IMR-90 (cell line): ENCODE measurements at regions not wholly inside any gene's neighbourhood (a gene's known extent, or its start where the extent isn't known, plus 50 kb on each side); places are given as distances from the start of the nearest gene placed in this dataset.

Source experiments
- CEBPB ChIP-seq: IDR thresholded peaks from 2 replicates; pipeline ENCODE4 v1.6.1; 2012; ENCODE audit warnings: low read depth, low read length, improper control_type of control experiment
- CHD1 ChIP-seq: IDR thresholded peaks from 2 replicates; pipeline ENCODE4 v1.6.1; 2012; ENCODE audit warnings: low read depth, low read length, improper control_type of control experiment
- MAFK ChIP-seq: IDR thresholded peaks from 2 replicates; pipeline ENCODE4 v1.6.1; 2012; ENCODE audit warnings: low read depth, low read length, improper control_type of control experiment
- MAZ ChIP-seq: IDR thresholded peaks from 2 replicates; pipeline ENCODE4 v1.6.1; 2012; ENCODE audit warnings: low read depth, mild to moderate bottlenecking, low read length, improper control_type of control experiment, moderate library complexity, borderline replicate concordance
- NFE2L2 ChIP-seq: fragments of 150-350 bp; IDR thresholded peaks from 2 replicates; pipeline ENCODE4 v1.6.1; 2016; ENCODE audit warnings: low read depth, mild to moderate bottlenecking, low read length
- POLR2A ChIP-seq: IDR thresholded peaks from 2 replicates; pipeline ENCODE4 v1.6.1; 2012; ENCODE audit warnings: mild to moderate bottlenecking, low read depth, low read length
- RAD21 ChIP-seq: IDR thresholded peaks from 2 replicates; pipeline ENCODE4 v1.6.1; 2012; ENCODE audit warnings: low read length, improper control_type of control experiment
- RFX5 ChIP-seq: IDR thresholded peaks from 2 replicates; pipeline ENCODE4 v1.8.0; 2012; ENCODE audit warnings: low read depth, mild to moderate bottlenecking, low read length, moderate library complexity
- SMC3 ChIP-seq: fragments of 150-350 bp; IDR thresholded peaks from 2 replicates; pipeline ENCODE4 v1.6.1; 2016; ENCODE audit warnings: low read depth, mild to moderate bottlenecking, antibody characterized with exemption, low read length, moderate library complexity
- TF ChIP-seq, protein P1 (sequence below): conservative IDR thresholded peaks from 2 replicates; pipeline ENCODE4 v1.5.1; 2012; ENCODE audit warnings: mild to moderate bottlenecking, low read depth, low read length, improper control_type of control experiment
- TF ChIP-seq, protein P2 (sequence below): fragments of 150-350 bp; IDR thresholded peaks from 2 replicates; pipeline ENCODE4 v1.6.1; 2017; ENCODE audit warnings: mild to moderate bottlenecking, antibody characterized with exemption, low read length, low read depth

DNA sequence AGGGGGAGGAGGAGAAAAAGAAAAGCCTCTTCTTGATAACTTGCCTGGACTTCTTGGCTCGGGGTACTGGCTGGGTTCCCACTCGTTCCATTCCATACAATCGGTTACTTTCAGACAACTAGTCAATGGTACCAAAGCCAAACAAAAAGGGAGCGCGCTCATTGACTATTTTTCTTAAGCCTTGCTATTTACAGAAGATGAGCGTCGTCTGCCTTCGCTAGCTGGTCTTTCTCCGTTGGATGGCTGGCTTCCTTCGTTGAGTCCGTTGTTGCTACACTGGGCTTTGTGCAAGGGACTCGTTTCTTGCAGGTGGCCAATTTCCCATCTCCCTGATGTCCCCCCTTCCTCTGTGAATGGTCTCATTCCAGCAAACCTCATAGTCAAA, 260.4 kb downstream of the ZNF516 start:
- TF ChIP-seq RAD21 (no peak), RFX5 (no peak), CEBPB (no peak), MAFK (no peak), POLR2A (no peak), CHD1 (no peak), SMC3 (no peak), MAZ (no peak), NFE2L2 (no peak)
- TF ChIP-seq, protein P1, sequence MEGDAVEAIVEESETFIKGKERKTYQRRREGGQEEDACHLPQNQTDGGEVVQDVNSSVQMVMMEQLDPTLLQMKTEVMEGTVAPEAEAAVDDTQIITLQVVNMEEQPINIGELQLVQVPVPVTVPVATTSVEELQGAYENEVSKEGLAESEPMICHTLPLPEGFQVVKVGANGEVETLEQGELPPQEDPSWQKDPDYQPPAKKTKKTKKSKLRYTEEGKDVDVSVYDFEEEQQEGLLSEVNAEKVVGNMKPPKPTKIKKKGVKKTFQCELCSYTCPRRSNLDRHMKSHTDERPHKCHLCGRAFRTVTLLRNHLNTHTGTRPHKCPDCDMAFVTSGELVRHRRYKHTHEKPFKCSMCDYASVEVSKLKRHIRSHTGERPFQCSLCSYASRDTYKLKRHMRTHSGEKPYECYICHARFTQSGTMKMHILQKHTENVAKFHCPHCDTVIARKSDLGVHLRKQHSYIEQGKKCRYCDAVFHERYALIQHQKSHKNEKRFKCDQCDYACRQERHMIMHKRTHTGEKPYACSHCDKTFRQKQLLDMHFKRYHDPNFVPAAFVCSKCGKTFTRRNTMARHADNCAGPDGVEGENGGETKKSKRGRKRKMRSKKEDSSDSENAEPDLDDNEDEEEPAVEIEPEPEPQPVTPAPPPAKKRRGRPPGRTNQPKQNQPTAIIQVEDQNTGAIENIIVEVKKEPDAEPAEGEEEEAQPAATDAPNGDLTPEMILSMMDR, result no peak
- TF ChIP-seq, protein P2, sequence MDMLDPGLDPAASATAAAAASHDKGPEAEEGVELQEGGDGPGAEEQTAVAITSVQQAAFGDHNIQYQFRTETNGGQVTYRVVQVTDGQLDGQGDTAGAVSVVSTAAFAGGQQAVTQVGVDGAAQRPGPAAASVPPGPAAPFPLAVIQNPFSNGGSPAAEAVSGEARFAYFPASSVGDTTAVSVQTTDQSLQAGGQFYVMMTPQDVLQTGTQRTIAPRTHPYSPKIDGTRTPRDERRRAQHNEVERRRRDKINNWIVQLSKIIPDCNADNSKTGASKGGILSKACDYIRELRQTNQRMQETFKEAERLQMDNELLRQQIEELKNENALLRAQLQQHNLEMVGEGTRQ, result no peak
